GM12878 (cell line): ENCODE measurements at regions not wholly inside any gene's neighbourhood (a gene's known extent, or its start where the extent isn't known, plus 50 kb on each side); places are given as distances from the start of the nearest gene placed in this dataset.

Source experiments
- ATAC-seq: fragments of 200-7000 bp; cut with Tn5 transposase; 3 replicates; pipeline ENCODE4 v1.9.1; 2020; ENCODE audit warnings: mild to moderate bottlenecking, moderate library complexity
- BruUV-seq: library from RNA; stranded (reverse); fragments of 400-500 nt; replicated peaks from 2 replicates; lab custom pipeline; 2021; lab: Mats Ljungman, UMichigan
- CTCF ChIA-PET: fragments of 300-600 bp; sonication (Branson Sonifier 250); formaldehyde crosslinking; extraction: SDS; loops from one replicate; lab custom pipeline; 2021; ENCODE audit warnings: inconsistent platforms; lab: Yijun Ruan, JAX
- POLR2A ChIA-PET: fragments of 350-600 bp; formaldehyde crosslinking; extraction: SDS; loops from one replicate; lab custom pipeline; 2021; ENCODE audit warnings: inconsistent platforms; lab: Charles Lee
- RAD21 ChIA-PET: fragments of 300-600 bp; sonication (Branson Sonifier 250); formaldehyde crosslinking; loops from one replicate; lab custom pipeline; 2023; ENCODE audit warnings: antibody characterized with exemption; ENCODE audit not compliant: unreplicated experiment; lab: Charles Lee
- SMC1A ChIA-PET: fragments of 300-600 bp; sonication (Branson Sonifier 250); formaldehyde crosslinking; loops from one replicate; lab custom pipeline; 2023; ENCODE audit not compliant: unreplicated experiment, uncharacterized antibody; lab: Charles Lee
- DNase-seq: peaks from one replicate; pipeline ENCODE4 v3.0.0-alpha.2; 2011; ENCODE audit warnings: low read depth, low spot score
- FAIRE-seq: peaks from 3 replicates; lab custom pipeline; 2011; peaks lifted over from hg19 to GRCh38; lab: Jason Lieb, UNC
- H2AFZ ChIP-seq: 2 replicates; pipeline ENCODE4 v1.6.0; 2011; ENCODE audit warnings: low read depth, low read length, control low read depth; ENCODE audit not compliant: control insufficient read depth
- H3K27ac ChIP-seq: 2 replicates; pipeline ENCODE4 v1.5.1; 2011; ENCODE audit warnings: control low read depth; ENCODE audit not compliant: control insufficient read depth, insufficient read depth
- H3K27me3 ChIP-seq, 2 experiments: replicated peaks in 1 of 2; 2 replicates each; pipeline versions ENCODE4 v1.6.0 to v1.6.1; 2011; ENCODE audit warnings: low read length in 1 of 2; ENCODE audit not compliant: control insufficient read depth in 2 of 2, insufficient read depth in 2 of 2
- H3K36me3 ChIP-seq, 2 experiments: 2 replicates each; pipeline ENCODE4 v1.5.1; 2011; ENCODE audit warnings: low read length in 1 of 2; ENCODE audit not compliant: control insufficient read depth in 2 of 2, insufficient read depth in 2 of 2
- H3K4me1 ChIP-seq: 2 replicates; pipeline ENCODE4 v1.6.1; 2011; ENCODE audit warnings: mild to moderate bottlenecking, low read length, moderate library complexity, mixed read lengths; ENCODE audit not compliant: control insufficient read depth, insufficient read depth
- H3K4me2 ChIP-seq: 2 replicates; pipeline ENCODE4 v1.6.0; 2011; ENCODE audit warnings: control low read depth; ENCODE audit not compliant: control insufficient read depth, insufficient read depth
- H3K4me3 ChIP-seq: fragments of 200-600 bp; sonication (generic); 2 replicates; pipeline ENCODE4 v1.5.1; 2016
- H3K79me2 ChIP-seq: 2 replicates; pipeline ENCODE4 v1.6.0; 2011; ENCODE audit warnings: low read length; ENCODE audit not compliant: control insufficient read depth, insufficient read depth
- H3K9ac ChIP-seq: 2 replicates; pipeline ENCODE4 v1.8.0; 2011; ENCODE audit warnings: low read length, control low read depth, mixed read lengths; ENCODE audit not compliant: control insufficient read depth, insufficient read depth
- H3K9me3 ChIP-seq: replicated peaks from 3 replicates; pipeline ENCODE4 v1.5.1; 2011; ENCODE audit warnings: mild to moderate bottlenecking, low read length; ENCODE audit not compliant: control insufficient read depth, insufficient read depth
- H4K20me1 ChIP-seq: 2 replicates; pipeline ENCODE4 v1.6.0; 2011; ENCODE audit not compliant: control insufficient read depth, insufficient read depth
- HCFC1 ChIP-seq: fragments of 150-350 bp; IDR thresholded peaks from 2 replicates; pipeline ENCODE4 v1.6.1; 2014; ENCODE audit warnings: low read length
- KAT2A ChIP-seq: conservative IDR thresholded peaks from 2 replicates; pipeline ENCODE4 v1.6.1; 2011; ENCODE audit warnings: low read depth, low read length; ENCODE audit not compliant: control insufficient read depth
- MEF2A ChIP-seq: IDR thresholded peaks from 2 replicates; pipeline ENCODE4 v1.6.1; 2011; ENCODE audit warnings: low read depth, mild to moderate bottlenecking, low read length, moderate library complexity; ENCODE audit not compliant: insufficient read depth
- NFYB ChIP-seq: IDR thresholded peaks from 2 replicates; pipeline ENCODE4 v1.6.1; 2011; ENCODE audit warnings: low read depth, mild to moderate bottlenecking, low read length, improper control_type of control experiment, moderate library complexity; ENCODE audit not compliant: insufficient read depth
- TAF1 ChIP-seq: IDR thresholded peaks from 2 replicates; pipeline ENCODE4 v1.6.1; 2011; ENCODE audit warnings: mild to moderate bottlenecking, low read depth, low read length, borderline replicate concordance
- TBL1XR1 ChIP-seq: IDR thresholded peaks from 2 replicates; pipeline ENCODE4 v1.6.1; 2012; ENCODE audit warnings: low read depth, low read length, improper control_type of control experiment
- ZNF622 ChIP-seq: fragments of 450-650 bp; IDR thresholded peaks from 2 replicates; pipeline ENCODE4 v1.6.1; 2017; ENCODE audit warnings: mild to moderate bottlenecking, inconsistent platforms
- WGBS: methylation state at CpG from one replicate; pipeline ENCODE4 v1.1.6; 2016; ENCODE audit warnings: low lambda C conversion rate; ENCODE audit not compliant: insufficient replicate concordance, insufficient coverage; ENCODE audit errors: missing lambda C conversion rate; 5-methylcytosine and 5-hydroxymethylcytosine counted together
- in situ Hi-C: fragments of 300-500 bp; cut with MboI; formaldehyde crosslinking; loops from 9 replicates; pipeline ENCODE4 v1.14.3; 2018; ENCODE audit warnings: mixed read lengths
- intact Hi-C: fragments of 100-400 bp; cut with micrococcal nuclease; formaldehyde crosslinking; loops from one replicate; pipeline ENCODE4 v1.14.2; 2022; ENCODE audit not compliant: unreplicated experiment
- TF ChIP-seq, protein P1 (sequence below): fragments of 450-650 bp; IDR thresholded peaks from 2 replicates; pipeline ENCODE4 v1.6.1; 2017; ENCODE audit warnings: mild to moderate bottlenecking, moderate library complexity
- TF ChIP-seq, protein P2 (sequence below): IDR thresholded peaks from 2 replicates; pipeline ENCODE4 v1.6.1; 2011; ENCODE audit warnings: mild to moderate bottlenecking, low read depth, low read length, moderate library complexity; ENCODE audit not compliant: insufficient replicate concordance

DNA sequence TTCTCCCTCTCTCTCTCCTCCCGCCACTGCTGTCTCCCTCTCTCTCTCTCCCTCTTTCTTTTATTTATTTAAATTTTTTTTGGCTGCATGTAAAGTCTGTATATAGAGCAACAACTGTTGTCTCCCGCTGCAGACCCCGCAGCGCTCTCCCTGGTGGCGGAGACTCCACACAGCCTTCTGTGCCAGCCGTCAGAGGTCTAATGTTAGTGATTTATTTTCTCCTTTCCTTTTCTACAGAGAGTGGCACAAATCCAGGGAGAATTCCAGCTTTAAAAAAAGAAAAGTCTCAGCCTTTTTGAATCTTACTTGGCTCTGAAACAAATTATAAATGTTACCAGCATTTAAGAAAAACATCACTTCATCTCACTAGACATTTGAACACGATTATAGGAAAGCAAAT lies 106.2 kb downstream of the FAM9B start:
- WGBS: 53% methylated on average over 7 of the region's 7 CpGs
- ATAC-seq (no peak), FAIRE-seq (no peak), DNase-seq (no peak)
- Histone ChIP-seq H3K4me2 (no peak overlapping the region), H3K79me2 (no peaks in the 10 kb centered on the region), H3K9ac (no peak overlapping the region), H3K4me3 (no peak overlapping the region), H3K27me3 (no peaks in the 10 kb centered on the region), H2AFZ (no peak overlapping the region), H4K20me1 (no peaks in the 10 kb centered on the region), H3K27ac (no peak overlapping the region), H3K36me3 (no peaks in the 10 kb centered on the region), H3K4me1 (no peaks in the 10 kb centered on the region), H3K9me3 (no peaks in the 10 kb centered on the region)
- intact Hi-C loops (no loop called here), in situ Hi-C loops (no loop called here)
- CTCF ChIA-PET: no interaction called here
- POLR2A ChIA-PET: no interaction called here
- TF ChIP-seq TAF1 (no peak), ZNF622 (no peak), HCFC1 (no peak), TBL1XR1 (no peak), NFYB (no peak), MEF2A (no peak), KAT2A (no peak)
- TF ChIP-seq, protein P1, sequence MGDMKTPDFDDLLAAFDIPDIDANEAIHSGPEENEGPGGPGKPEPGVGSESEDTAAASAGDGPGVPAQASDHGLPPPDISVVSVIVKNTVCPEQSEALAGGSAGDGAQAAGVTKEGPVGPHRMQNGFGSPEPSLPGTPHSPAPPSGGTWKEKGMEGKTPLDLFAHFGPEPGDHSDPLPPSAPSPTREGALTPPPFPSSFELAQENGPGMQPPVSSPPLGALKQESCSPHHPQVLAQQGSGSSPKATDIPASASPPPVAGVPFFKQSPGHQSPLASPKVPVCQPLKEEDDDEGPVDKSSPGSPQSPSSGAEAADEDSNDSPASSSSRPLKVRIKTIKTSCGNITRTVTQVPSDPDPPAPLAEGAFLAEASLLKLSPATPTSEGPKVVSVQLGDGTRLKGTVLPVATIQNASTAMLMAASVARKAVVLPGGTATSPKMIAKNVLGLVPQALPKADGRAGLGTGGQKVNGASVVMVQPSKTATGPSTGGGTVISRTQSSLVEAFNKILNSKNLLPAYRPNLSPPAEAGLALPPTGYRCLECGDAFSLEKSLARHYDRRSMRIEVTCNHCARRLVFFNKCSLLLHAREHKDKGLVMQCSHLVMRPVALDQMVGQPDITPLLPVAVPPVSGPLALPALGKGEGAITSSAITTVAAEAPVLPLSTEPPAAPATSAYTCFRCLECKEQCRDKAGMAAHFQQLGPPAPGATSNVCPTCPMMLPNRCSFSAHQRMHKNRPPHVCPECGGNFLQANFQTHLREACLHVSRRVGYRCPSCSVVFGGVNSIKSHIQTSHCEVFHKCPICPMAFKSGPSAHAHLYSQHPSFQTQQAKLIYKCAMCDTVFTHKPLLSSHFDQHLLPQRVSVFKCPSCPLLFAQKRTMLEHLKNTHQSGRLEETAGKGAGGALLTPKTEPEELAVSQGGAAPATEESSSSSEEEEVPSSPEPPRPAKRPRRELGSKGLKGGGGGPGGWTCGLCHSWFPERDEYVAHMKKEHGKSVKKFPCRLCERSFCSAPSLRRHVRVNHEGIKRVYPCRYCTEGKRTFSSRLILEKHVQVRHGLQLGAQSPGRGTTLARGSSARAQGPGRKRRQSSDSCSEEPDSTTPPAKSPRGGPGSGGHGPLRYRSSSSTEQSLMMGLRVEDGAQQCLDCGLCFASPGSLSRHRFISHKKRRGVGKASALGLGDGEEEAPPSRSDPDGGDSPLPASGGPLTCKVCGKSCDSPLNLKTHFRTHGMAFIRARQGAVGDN: no peak
- TF ChIP-seq, protein P2, sequence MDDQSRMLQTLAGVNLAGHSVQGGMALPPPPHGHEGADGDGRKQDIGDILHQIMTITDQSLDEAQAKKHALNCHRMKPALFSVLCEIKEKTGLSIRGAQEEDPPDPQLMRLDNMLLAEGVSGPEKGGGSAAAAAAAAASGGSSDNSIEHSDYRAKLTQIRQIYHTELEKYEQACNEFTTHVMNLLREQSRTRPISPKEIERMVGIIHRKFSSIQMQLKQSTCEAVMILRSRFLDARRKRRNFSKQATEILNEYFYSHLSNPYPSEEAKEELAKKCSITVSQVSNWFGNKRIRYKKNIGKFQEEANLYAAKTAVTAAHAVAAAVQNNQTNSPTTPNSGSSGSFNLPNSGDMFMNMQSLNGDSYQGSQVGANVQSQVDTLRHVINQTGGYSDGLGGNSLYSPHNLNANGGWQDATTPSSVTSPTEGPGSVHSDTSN: no peak
- BruUV-seq: no TSS peak
- SMC1A ChIA-PET: no interaction called here
- RAD21 ChIA-PET: no interaction called here
